IMR-90 (cell line): ENCODE measurements at regions not wholly inside any gene's neighbourhood (a gene's known extent, or its start where the extent isn't known, plus 50 kb on each side); places are given as distances from the start of the nearest gene placed in this dataset.

Source experiments
- ATAC-seq: fragments of 200-7000 bp; cut with Tn5 transposase; 2 replicates; pipeline ENCODE4 v1.9.1; 2020; ENCODE audit warnings: low read depth, mild to moderate bottlenecking, moderate library complexity
- BruUV-seq: library from RNA; stranded (reverse); fragments of 400-500 nt; replicated peaks from 2 replicates; lab custom pipeline; 2021; lab: Mats Ljungman, UMichigan
- CTCF ChIA-PET: fragments of 300-600 bp; formaldehyde crosslinking; extraction: SDS; loops from one replicate; lab custom pipeline; 2021; ENCODE audit warnings: antibody characterized with exemption; lab: Yijun Ruan, JAX
- POLR2A ChIA-PET: fragments of 300-600 bp; sonication (Branson Sonifier 250); formaldehyde crosslinking; loops from one replicate; lab custom pipeline; 2022; ENCODE audit warnings: antibody characterized with exemption; ENCODE audit not compliant: unreplicated experiment; lab: Charles Lee
- DNase-seq: peaks from one replicate; pipeline ENCODE4 v3.0.0; 2013
- H2AFZ ChIP-seq: replicated peaks from 2 replicates; pipeline ENCODE3; 2013; ENCODE audit warnings: low read length, mild to moderate bottlenecking; ENCODE audit not compliant: poor library complexity
- H2AK5ac ChIP-seq: 2 replicates; pipeline ENCODE4 v1.6.1; 2013; ENCODE audit warnings: low read depth, low read length, inconsistent platforms
- H2AK9ac ChIP-seq: replicated peaks from 2 replicates; pipeline ENCODE3; 2013; ENCODE audit warnings: mild to moderate bottlenecking, low read depth, low read length, moderate library complexity; ENCODE audit not compliant: poor library complexity
- H2BK120ac ChIP-seq: 2 replicates; pipeline ENCODE4 v1.6.1; 2013; ENCODE audit warnings: low read depth, low read length, inconsistent platforms
- H2BK15ac ChIP-seq: 3 replicates; pipeline ENCODE4 v1.6.1; 2013; ENCODE audit warnings: low read depth, low read length, inconsistent platforms
- H2BK20ac ChIP-seq: 2 replicates; pipeline ENCODE4 v1.6.1; 2013; ENCODE audit warnings: low read depth, mild to moderate bottlenecking, inconsistent platforms, low read length, moderate library complexity
- H2BK5ac ChIP-seq: 2 replicates; pipeline ENCODE4 v1.6.1; 2013; ENCODE audit warnings: mild to moderate bottlenecking, low read depth, low read length, inconsistent platforms; ENCODE audit not compliant: poor library complexity, severe bottlenecking
- H3K14ac ChIP-seq: replicated peaks from 2 replicates; pipeline ENCODE4 v1.6.1; 2013; ENCODE audit warnings: low read depth, low read length, inconsistent platforms
- H3K18ac ChIP-seq: 2 replicates; pipeline ENCODE4 v1.6.1; 2013; ENCODE audit warnings: low read depth, low read length, control low read depth
- H3K23ac ChIP-seq: 2 replicates; pipeline ENCODE4 v1.6.1; 2013; ENCODE audit warnings: low read depth, low read length, inconsistent platforms
- H3K27ac ChIP-seq: 2 replicates; pipeline ENCODE4 v1.5.1; 2013; ENCODE audit warnings: mild to moderate bottlenecking, control low read depth, low read length; ENCODE audit not compliant: insufficient read depth
- H3K27me3 ChIP-seq: 2 replicates; pipeline ENCODE4 v1.6.1; 2013; ENCODE audit warnings: low read length; ENCODE audit not compliant: control insufficient read depth, insufficient read depth
- H3K36me3 ChIP-seq: 2 replicates; pipeline ENCODE4 v1.6.1; 2013; ENCODE audit warnings: low read length, mixed read lengths; ENCODE audit not compliant: control insufficient read depth, insufficient read depth
- H3K4ac ChIP-seq: 2 replicates; pipeline ENCODE4 v1.6.1; 2013; ENCODE audit warnings: low read depth, low read length, inconsistent platforms
- H3K4me1 ChIP-seq: 2 replicates; pipeline ENCODE4 v1.6.1; 2013; ENCODE audit warnings: low read length, mixed read lengths; ENCODE audit not compliant: control insufficient read depth, insufficient read depth
- H3K4me2 ChIP-seq: 2 replicates; pipeline ENCODE4 v1.6.1; 2013; ENCODE audit warnings: low read depth, mild to moderate bottlenecking, control low read depth, low read length, moderate library complexity
- H3K4me3 ChIP-seq: 2 replicates; pipeline ENCODE4 v1.5.1; 2013; ENCODE audit warnings: low read depth, mild to moderate bottlenecking, control low read depth, low read length, moderate library complexity; ENCODE audit not compliant: insufficient read depth
- H3K56ac ChIP-seq: 2 replicates; pipeline ENCODE4 v1.6.1; 2013; ENCODE audit warnings: low read length, inconsistent platforms; ENCODE audit not compliant: insufficient read depth; ENCODE audit errors: extremely low read depth
- H3K79me1 ChIP-seq, 2 experiments: 2 replicates each; pipeline ENCODE4 v1.6.1; 2013; ENCODE audit warnings: low read length in 2 of 2, inconsistent platforms in 1 of 2, low read depth in 1 of 2
- H3K9ac ChIP-seq: 2 replicates; pipeline ENCODE4 v1.6.1; 2013; ENCODE audit warnings: low read depth, low read length, control low read depth
- H3K9me1 ChIP-seq: 2 replicates; pipeline ENCODE4 v1.6.1; 2013; ENCODE audit warnings: low read length, inconsistent platforms; ENCODE audit not compliant: insufficient read depth
- H3K9me3 ChIP-seq: 2 replicates; pipeline ENCODE4 v1.6.1; 2013; ENCODE audit warnings: low read length; ENCODE audit not compliant: control insufficient read depth, insufficient read depth
- H4K20me1 ChIP-seq: 2 replicates; pipeline ENCODE4 v1.6.1; 2013; ENCODE audit warnings: low read length, inconsistent platforms; ENCODE audit not compliant: insufficient read depth
- H4K5ac ChIP-seq: 2 replicates; pipeline ENCODE4 v1.6.1; 2013; ENCODE audit warnings: mild to moderate bottlenecking, low read depth, low read length, control low read depth
- H4K8ac ChIP-seq, 2 experiments: 2 replicates each; pipeline ENCODE4 v1.6.1; 2013; ENCODE audit warnings: low read depth in 2 of 2, low read length in 2 of 2, control low read depth in 1 of 2, inconsistent platforms in 1 of 2
- H4K91ac ChIP-seq: 2 replicates; pipeline ENCODE4 v1.6.1; 2013; ENCODE audit warnings: low read depth, low read length, inconsistent platforms; ENCODE audit not compliant: insufficient read depth
- BHLHE40 ChIP-seq: fragments of 150-350 bp; IDR thresholded peaks from 2 replicates; pipeline ENCODE4 v1.6.1; 2016; ENCODE audit warnings: mild to moderate bottlenecking, low read depth, low read length
- CHD1 ChIP-seq: IDR thresholded peaks from 2 replicates; pipeline ENCODE4 v1.6.1; 2012; ENCODE audit warnings: low read depth, low read length, improper control_type of control experiment
- FOS ChIP-seq: fragments of 150-350 bp; IDR thresholded peaks from 2 replicates; pipeline ENCODE4 v1.6.1; 2016; ENCODE audit warnings: low read depth, low read length
- MAFK ChIP-seq: IDR thresholded peaks from 2 replicates; pipeline ENCODE4 v1.6.1; 2012; ENCODE audit warnings: low read depth, low read length, improper control_type of control experiment
- MXI1 ChIP-seq: IDR thresholded peaks from 2 replicates; pipeline ENCODE4 v1.6.1; 2012; ENCODE audit warnings: low read depth, mild to moderate bottlenecking, low read length, moderate library complexity, borderline replicate concordance
- POLR2A ChIP-seq: IDR thresholded peaks from 2 replicates; pipeline ENCODE4 v1.6.1; 2012; ENCODE audit warnings: mild to moderate bottlenecking, low read depth, low read length
- SMC3 ChIP-seq: fragments of 150-350 bp; IDR thresholded peaks from 2 replicates; pipeline ENCODE4 v1.6.1; 2016; ENCODE audit warnings: low read depth, mild to moderate bottlenecking, antibody characterized with exemption, low read length, moderate library complexity
- WGBS, 2 experiments: methylation state at CpG; one replicate each; pipeline versions ENCODE4 v1.1.5 to v1.1.7; 2013; ENCODE audit warnings: missing lambda C conversion rate in 2 of 2; ENCODE audit not compliant: insufficient read length in 1 of 2; ENCODE audit errors: extremely low coverage in 2 of 2; 5-methylcytosine and 5-hydroxymethylcytosine counted together
- dilution Hi-C: fragments of 300-500 bp; cut with HindIII; formaldehyde crosslinking; loops from one replicate; pipeline ENCODE4 v1.14.3; 2018; ENCODE audit warnings: low sequenced_read_pairs; ENCODE audit not compliant: unreplicated experiment
- in situ Hi-C: fragments of 300-500 bp; cut with MboI; formaldehyde crosslinking; loops from 3 replicates; pipeline ENCODE4 v1.14.3; 2019; ENCODE audit warnings: low sequenced_read_pairs, inconsistent platforms, mixed read lengths
- intact Hi-C: fragments of 100-400 bp; cut with micrococcal nuclease; formaldehyde crosslinking; loops from 2 replicates; pipeline ENCODE4 v1.10.0; 2022
- TF ChIP-seq, protein P1 (sequence below): fragments of 150-350 bp; IDR thresholded peaks from 2 replicates; pipeline ENCODE4 v1.6.1; 2017; ENCODE audit warnings: mild to moderate bottlenecking, antibody characterized with exemption, low read length, low read depth

DNA sequence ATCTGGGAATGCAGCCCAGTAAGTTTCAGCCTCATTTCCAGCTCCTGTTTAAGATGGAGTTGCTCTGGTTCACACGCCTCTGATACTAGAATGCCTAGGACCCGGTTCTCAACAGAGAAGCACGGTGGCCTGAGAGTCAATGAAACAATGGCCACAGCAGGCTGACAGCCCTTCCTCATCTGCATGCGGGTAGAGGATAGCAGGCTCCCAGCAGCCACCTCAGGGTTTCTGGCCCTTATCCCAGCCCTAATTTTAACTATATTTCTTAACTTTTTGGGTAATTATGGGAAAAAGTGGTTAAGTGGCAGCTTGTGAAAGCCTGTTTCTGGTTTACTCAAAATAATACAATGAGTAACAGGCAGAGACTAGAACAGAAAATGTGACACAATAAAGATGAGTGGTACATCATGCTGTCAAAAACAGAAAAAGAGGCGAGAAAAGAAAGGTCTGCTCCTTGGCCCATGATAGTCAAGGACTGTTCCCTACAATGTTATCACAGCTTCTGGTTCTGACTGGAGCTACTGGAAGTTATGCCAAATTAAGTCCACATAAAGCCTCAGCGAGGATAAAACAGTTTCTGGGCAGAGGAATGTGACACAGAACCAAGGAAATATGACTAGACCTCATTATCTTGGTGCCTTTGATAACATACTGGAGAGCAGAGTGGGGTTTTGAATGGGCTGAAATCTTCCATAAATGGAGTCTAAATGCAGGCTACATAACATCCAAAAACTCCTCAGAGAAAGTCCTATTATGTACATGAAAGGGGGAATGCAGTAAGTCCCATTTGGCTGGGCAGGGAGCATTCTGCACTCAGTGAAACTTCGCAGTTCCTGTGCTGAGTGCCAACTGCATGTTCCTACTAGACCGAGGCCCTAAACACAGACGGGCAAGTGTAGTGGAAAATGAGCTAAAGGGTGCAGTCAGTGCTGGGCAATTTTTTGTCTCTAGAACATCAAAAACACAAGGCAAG is 92.1 kb downstream of the NIBAN1 start:
- TF ChIP-seq SMC3, result no peak
- TF ChIP-seq, protein P1, sequence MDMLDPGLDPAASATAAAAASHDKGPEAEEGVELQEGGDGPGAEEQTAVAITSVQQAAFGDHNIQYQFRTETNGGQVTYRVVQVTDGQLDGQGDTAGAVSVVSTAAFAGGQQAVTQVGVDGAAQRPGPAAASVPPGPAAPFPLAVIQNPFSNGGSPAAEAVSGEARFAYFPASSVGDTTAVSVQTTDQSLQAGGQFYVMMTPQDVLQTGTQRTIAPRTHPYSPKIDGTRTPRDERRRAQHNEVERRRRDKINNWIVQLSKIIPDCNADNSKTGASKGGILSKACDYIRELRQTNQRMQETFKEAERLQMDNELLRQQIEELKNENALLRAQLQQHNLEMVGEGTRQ, result no peak
- no peak for TF ChIP-seq FOS
- TF ChIP-seq MAFK, result no peak
- TF ChIP-seq CHD1, result no peak
- no peak for TF ChIP-seq POLR2A
- no peak for TF ChIP-seq BHLHE40
- no peak for TF ChIP-seq MXI1
- ChIA-PET POLR2A (no interaction called here), CTCF (no interaction called here)
- H3K27ac ChIP-seq, result no peak overlapping the region
- dilution Hi-C loops, result no loop called here
- no peaks in the 10 kb centered on the region for H3K4me1 ChIP-seq
- H2AK9ac ChIP-seq, result no peak overlapping the region
- no peak overlapping the region for H3K4me2 ChIP-seq
- ATAC-seq (peak; percentile 32), DNase-seq (no peak)
- H2AK5ac ChIP-seq, result 0 out of 2 replicates have a peak overlapping the region, but pooled peaks have one; percentile 15
- H3K4ac ChIP-seq, result no peak overlapping the region
- H3K23ac ChIP-seq, result 0 out of 2 replicates have a peak overlapping the region, but pooled peaks have one; percentile 32
- no peak overlapping the region for H4K5ac ChIP-seq
- no peak overlapping the region for H3K56ac ChIP-seq
- intact Hi-C loops, result no loop called here
- H3K79me1 ChIP-seq, result peaks cover 0 to 12% of the 10 kb centered on the region in 2 experiments; a peak in 1 of 4 replicates
- no peak overlapping the region; the same call in 1 of the 2 replicates for H4K91ac ChIP-seq
- no peak overlapping the region for H2BK15ac ChIP-seq
- no peak overlapping the region for H2BK5ac ChIP-seq
- no peak overlapping the region for H2BK20ac ChIP-seq
- H3K9me3 ChIP-seq, result no peaks in the 10 kb centered on the region
- WGBS, 2 experiments, result 100% methylated on average over 1 of the region's 9 CpGs; no CpG with 5 or more reads in 1 of the 2 experiments
- no peak overlapping the region for H3K9ac ChIP-seq
- H2AFZ ChIP-seq, result no peak overlapping the region
- H4K8ac ChIP-seq, result no peak overlapping the region
- no peaks in the 10 kb centered on the region for H3K27me3 ChIP-seq
- no TSS peak for BruUV-seq
- in situ Hi-C loops, result no loop called here
- H3K9me1 ChIP-seq, result peaks cover 10% of the 10 kb centered on the region; the same call in 1 of the 2 replicates
- H3K14ac ChIP-seq, result 0 out of 2 replicates have a peak overlapping the region, but pooled peaks have one; percentile 48
- H4K20me1 ChIP-seq, result no peaks in the 10 kb centered on the region
- peak overlapping the region; percentile 18; the same call in 1 of the 2 replicates for H2BK120ac ChIP-seq
- no peak overlapping the region for H3K4me3 ChIP-seq
- no peak overlapping the region for H3K18ac ChIP-seq
- no peaks in the 10 kb centered on the region for H3K36me3 ChIP-seq
